SU-DHL-6 (cell line): ENCODE measurements at regions not wholly inside any gene's neighbourhood (a gene's known extent, or its start where the extent isn't known, plus 50 kb on each side); places are given as distances from the start of the nearest gene placed in this dataset.

Experiments used
- H2AFZ ChIP-seq: fragments of 200-600 bp; sonication (generic); 2 replicates; pipeline ENCODE4 v1.6.1; 2014; ENCODE audit warnings: low read depth, mild to moderate bottlenecking, moderate library complexity, mixed read lengths, antibody characterized with exemption, low read length; ENCODE audit not compliant: severe bottlenecking
- H3F3A ChIP-seq: fragments of 200-600 bp; shearing (Covaris generic); 2 replicates; pipeline ENCODE4 v1.6.0; 2016; ENCODE audit warnings: antibody characterized with exemption, mild to moderate bottlenecking; ENCODE audit not compliant: insufficient read depth
- H3K27ac ChIP-seq: fragments of 200-600 bp; sonication (generic); 2 replicates; pipeline ENCODE4 v1.5.1; 2016; ENCODE audit warnings: low read depth, mild to moderate bottlenecking, low read length, moderate library complexity, mixed read lengths
- H3K27me3 ChIP-seq: fragments of 200-600 bp; sonication (generic), shearing (Covaris generic); 2 replicates; pipeline ENCODE4 v1.6.0; 2014; ENCODE audit warnings: mild to moderate bottlenecking, low read length
- H3K36me3 ChIP-seq: fragments of 200-600 bp; sonication (generic); 2 replicates; pipeline ENCODE4 v1.6.1; 2014; ENCODE audit warnings: mild to moderate bottlenecking, low read length, mixed read lengths
- H3K4me2 ChIP-seq: fragments of 300-600, 200-600 bp; shearing (Covaris generic), sonication (generic); 2 replicates; pipeline ENCODE4 v1.6.0; 2014; ENCODE audit warnings: low read length, low read depth, mild to moderate bottlenecking; ENCODE audit not compliant: poor library complexity, severe bottlenecking
- H3K4me3 ChIP-seq: fragments of 200-600 bp; sonication (generic); 2 replicates; pipeline ENCODE4 v1.5.1; 2014; ENCODE audit warnings: antibody characterized with exemption, low read length, mild to moderate bottlenecking, mixed read lengths; ENCODE audit not compliant: insufficient read depth, poor library complexity, severe bottlenecking
- H3K79me2 ChIP-seq: fragments of 200-600 bp; sonication (generic); 2 replicates; pipeline ENCODE4 v1.6.1; 2014; ENCODE audit warnings: mild to moderate bottlenecking, low read length, moderate library complexity; ENCODE audit not compliant: insufficient read depth
- H3K9ac ChIP-seq: fragments of 200-600 bp; sonication (generic); 2 replicates; pipeline ENCODE4 v1.7.0; 2014; ENCODE audit warnings: mild to moderate bottlenecking, low read length
- H3K9me2 ChIP-seq: fragments of 200-600 bp; sonication (generic); replicated peaks from 2 replicates; pipeline ENCODE4 v1.6.1; 2014; ENCODE audit warnings: low read length; ENCODE audit not compliant: insufficient read depth
- H3K9me3 ChIP-seq: fragments of 200-600 bp; sonication (generic); 2 replicates; pipeline ENCODE4 v1.6.1; 2014; ENCODE audit warnings: low read length, mixed read lengths; ENCODE audit not compliant: insufficient read depth
- H4K20me1 ChIP-seq: fragments of 200-600 bp; sonication (generic); 2 replicates; pipeline ENCODE4 v1.6.1; 2014; ENCODE audit warnings: low read depth, mild to moderate bottlenecking, antibody characterized with exemption, low read length, moderate library complexity, mixed read lengths
- CTCF ChIP-seq: fragments of 200-600 bp; sonication (generic); IDR thresholded peaks from one replicate; pipeline ENCODE4 v1.5.1; 2017; ENCODE audit warnings: antibody characterized with exemption, mild to moderate bottlenecking, low read length, moderate library complexity; ENCODE audit not compliant: insufficient read depth, poor library complexity, severe bottlenecking
- EZH2phosphoT487 ChIP-seq: fragments of 200-600 bp; sonication (generic), shearing (Covaris generic); conservative IDR thresholded peaks from 2 replicates; pipeline ENCODE4 v1.6.1; 2018; ENCODE audit warnings: mild to moderate bottlenecking, antibody characterized with exemption, low read length, moderate library complexity, mixed read lengths

GRCh38 chr1:87508247-87508787 lies 179.6 kb downstream of the LMO4 start:
- peaks cover 5% of the 10 kb centered on the region; the same call in 1 of the 2 replicates for H3K9me3 ChIP-seq
- no peak overlapping the region for H3K4me3 ChIP-seq
- H4K20me1 ChIP-seq, result no peaks in the 10 kb centered on the region
- TF ChIP-seq CTCF (no peak), EZH2phosphoT487 (no peak)
- H3K9me2 ChIP-seq, result no peaks in the 10 kb centered on the region
- peaks cover 8% of the 10 kb centered on the region; the same call in 1 of the 2 replicates for H3K36me3 ChIP-seq
- H3K4me2 ChIP-seq, result no peak overlapping the region
- H3K79me2 ChIP-seq, result no peaks in the 10 kb centered on the region
- H3K9ac ChIP-seq, result no peak overlapping the region
- H3F3A ChIP-seq, result no peaks in the 10 kb centered on the region
- H3K27me3 ChIP-seq, result no peaks in the 10 kb centered on the region
- no peak overlapping the region for H3K27ac ChIP-seq
- no peak overlapping the region for H2AFZ ChIP-seq

- Histone ChIP-seq H3K9me2 (no peaks in the 10 kb centered on the region), H3K27ac (no peak overlapping the region), H3K79me2 (no peaks in the 10 kb centered on the region), H2AFZ (no peak overlapping the region), H3K4me2 (no peak overlapping the region), H3K36me3 (no peaks in the 10 kb centered on the region), H3K4me3 (no peak overlapping the region), H3K27me3 (no peaks in the 10 kb centered on the region), H4K20me1 (no peaks in the 10 kb centered on the region), H3K9ac (no peak overlapping the region), H3K9me3 (no peaks in the 10 kb centered on the region), H3F3A (no peaks in the 10 kb centered on the region)
- no peak for TF ChIP-seq CTCF
- TF ChIP-seq EZH2phosphoT487, result no peak
Measured at GRCh38 chr1:87510540-87510939, 181.9 kb downstream of the LMO4 start.

- Histone ChIP-seq H3K36me3 (no peaks in the 10 kb centered on the region), H3F3A (no peaks in the 10 kb centered on the region), H4K20me1 (no peaks in the 10 kb centered on the region), H3K27me3 (no peaks in the 10 kb centered on the region), H3K9me2 (no peaks in the 10 kb centered on the region), H3K79me2 (no peaks in the 10 kb centered on the region), H3K4me2 (no peak overlapping the region), H3K4me3 (no peak overlapping the region), H2AFZ (no peak overlapping the region), H3K27ac (no peak overlapping the region), H3K9ac (no peak overlapping the region), H3K9me3 (no peaks in the 10 kb centered on the region)
- TF ChIP-seq EZH2phosphoT487 (no peak), CTCF (no peak)
Measured at GRCh38 chr1:87511449-87511848, 182.8 kb downstream of the LMO4 start.
